ENCODE measurements at regions not wholly inside any gene's neighbourhood (a gene's known extent, or its start where the extent isn't known, plus 50 kb on each side); places are given as distances from the start of the nearest gene placed in this dataset.

DNA sequence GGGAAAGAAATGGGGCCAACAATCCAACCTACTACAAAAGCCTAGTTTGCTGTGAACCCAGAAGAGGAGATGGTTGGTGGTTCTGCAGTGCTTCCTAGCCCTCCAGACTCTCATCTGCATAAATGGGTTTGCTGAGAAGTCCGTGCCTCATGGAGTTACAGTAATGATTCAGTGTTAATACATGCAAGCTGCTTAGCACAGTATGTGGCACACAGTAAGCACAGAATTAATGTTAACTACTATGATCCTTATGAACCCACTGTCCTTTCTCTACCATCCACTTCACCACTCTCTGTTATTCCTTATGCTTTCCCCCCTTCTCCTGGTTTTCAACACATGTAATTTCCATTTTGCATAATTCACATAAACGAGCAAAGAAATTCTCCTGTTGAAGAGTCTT, 100.0 kb downstream of the ACTBL2 start:
- no peak for TF ChIP-seq POLR2A (IDR thresholded peaks at IDR 0.05)
- TF ChIP-seq, protein P1, sequence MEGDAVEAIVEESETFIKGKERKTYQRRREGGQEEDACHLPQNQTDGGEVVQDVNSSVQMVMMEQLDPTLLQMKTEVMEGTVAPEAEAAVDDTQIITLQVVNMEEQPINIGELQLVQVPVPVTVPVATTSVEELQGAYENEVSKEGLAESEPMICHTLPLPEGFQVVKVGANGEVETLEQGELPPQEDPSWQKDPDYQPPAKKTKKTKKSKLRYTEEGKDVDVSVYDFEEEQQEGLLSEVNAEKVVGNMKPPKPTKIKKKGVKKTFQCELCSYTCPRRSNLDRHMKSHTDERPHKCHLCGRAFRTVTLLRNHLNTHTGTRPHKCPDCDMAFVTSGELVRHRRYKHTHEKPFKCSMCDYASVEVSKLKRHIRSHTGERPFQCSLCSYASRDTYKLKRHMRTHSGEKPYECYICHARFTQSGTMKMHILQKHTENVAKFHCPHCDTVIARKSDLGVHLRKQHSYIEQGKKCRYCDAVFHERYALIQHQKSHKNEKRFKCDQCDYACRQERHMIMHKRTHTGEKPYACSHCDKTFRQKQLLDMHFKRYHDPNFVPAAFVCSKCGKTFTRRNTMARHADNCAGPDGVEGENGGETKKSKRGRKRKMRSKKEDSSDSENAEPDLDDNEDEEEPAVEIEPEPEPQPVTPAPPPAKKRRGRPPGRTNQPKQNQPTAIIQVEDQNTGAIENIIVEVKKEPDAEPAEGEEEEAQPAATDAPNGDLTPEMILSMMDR (IDR thresholded peaks at IDR 0.05): no peak
